ENCODE measurements at regions not wholly inside any gene's neighbourhood (a gene's known extent, or its start where the extent isn't known, plus 50 kb on each side); places are given as distances from the start of the nearest gene placed in this dataset.

GRCh38 chr5:53820119-53820801 lies 259.8 kb downstream of the NDUFS4 start:
- DNase-seq, result no peak
- in situ Hi-C loops (cut with MboI; ENCODE audit: low pct_unique_long_range_greater_than_20kb, low sequenced_read_pairs), result no loop called here

- no peak for DNase-seq
- in situ Hi-C loops (cut with MboI; ENCODE audit: low pct_unique_long_range_greater_than_20kb, low sequenced_read_pairs), result no loop called here
Measured at GRCh38 chr5:53820802-53821171, 260.3 kb downstream of the NDUFS4 start.

GRCh38 chr5:53825016-53825415 lies 264.6 kb downstream of the NDUFS4 start:
- no peak for DNase-seq
- in situ Hi-C loops (cut with MboI; ENCODE audit: low pct_unique_long_range_greater_than_20kb, low sequenced_read_pairs), result no loop called here

GRCh38 chr5:53825926-53826325 lies 265.5 kb downstream of the NDUFS4 start:
- DNase-seq, result no peak
- in situ Hi-C loops (cut with MboI; ENCODE audit: low pct_unique_long_range_greater_than_20kb, low sequenced_read_pairs), result no loop called here

GRCh38 chr5:53826504-53826903 lies 266.1 kb downstream of the NDUFS4 start:
- no peak for DNase-seq
- in situ Hi-C loops (cut with MboI; ENCODE audit: low pct_unique_long_range_greater_than_20kb, low sequenced_read_pairs), result no loop called here

- no peak for DNase-seq
- in situ Hi-C loops (cut with MboI; ENCODE audit: low pct_unique_long_range_greater_than_20kb, low sequenced_read_pairs), result no loop called here
Measured at GRCh38 chr5:53827211-53827651, 266.8 kb downstream of the NDUFS4 start.

- in situ Hi-C loops (cut with MboI; ENCODE audit: low pct_unique_long_range_greater_than_20kb, low sequenced_read_pairs), result no loop called here
- DNase-seq, result no peak
Measured at GRCh38 chr5:53831496-53831895, 271.1 kb downstream of the NDUFS4 start.

Data from KBM-7 (cell line).